ENCODE measurements at regions not wholly inside any gene's neighbourhood (a gene's known extent, or its start where the extent isn't known, plus 50 kb on each side); places are given as distances from the start of the nearest gene placed in this dataset.

- TF ChIP-seq CTCF (IDR thresholded peaks at IDR 0.05) (no peak), POLR2A (IDR thresholded peaks at IDR 0.05) (no peak), POLR2AphosphoS5 (IDR thresholded peaks at IDR 0.05) (no peak)
These were observed 153.4 kb upstream of the B3GAT1 start for GRCh38 chr11:134565343-134565891.

Data from prostate gland (tissue), 2 donors.